ENCODE measurements at regions not wholly inside any gene's neighbourhood (a gene's known extent, or its start where the extent isn't known, plus 50 kb on each side); places are given as distances from the start of the nearest gene placed in this dataset.
"Not testable (repeated sequence)": the region's sequence is repeated elsewhere in the genome, so short reads cannot be mapped to it uniquely, and the experiment has no call there.

DNA sequence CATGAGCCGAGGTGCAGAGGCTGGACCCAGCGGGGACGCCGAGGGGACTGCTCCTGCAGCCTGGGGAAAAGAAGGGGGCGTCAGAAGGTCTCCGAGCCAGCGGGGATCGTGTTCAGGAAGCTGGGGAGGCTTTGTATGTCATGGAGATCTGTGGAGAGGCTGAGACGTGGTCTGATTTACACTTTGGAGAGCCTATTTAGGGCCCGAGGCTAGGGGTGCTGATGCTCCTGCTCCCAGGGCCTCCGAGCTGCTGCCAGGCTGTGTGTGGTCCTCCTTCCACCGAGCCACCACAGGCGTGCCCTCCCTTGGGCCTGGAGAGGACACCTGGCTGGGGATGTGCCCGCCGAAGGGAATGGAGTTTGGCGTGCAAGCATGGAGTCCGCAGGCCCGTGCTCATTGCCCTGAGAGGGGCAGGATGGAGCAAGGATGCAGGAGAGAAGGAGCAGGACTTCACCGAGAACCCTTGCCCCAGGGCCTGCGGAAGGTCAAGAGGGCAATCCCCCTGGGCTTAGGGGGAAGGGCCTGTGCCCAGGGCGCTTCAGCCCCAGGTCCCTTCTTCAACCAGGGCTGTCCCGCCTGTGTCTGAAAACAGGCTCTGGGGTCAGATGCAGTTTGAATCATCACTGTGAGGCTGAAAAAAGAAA, 252.5 kb downstream of the VAPA start:
- no peak overlapping the region for H3K4me3 ChIP-seq
- no peak for DNase-seq (ENCODE audit: low spot score)
- no peak overlapping the region for H3K27ac ChIP-seq

DNA sequence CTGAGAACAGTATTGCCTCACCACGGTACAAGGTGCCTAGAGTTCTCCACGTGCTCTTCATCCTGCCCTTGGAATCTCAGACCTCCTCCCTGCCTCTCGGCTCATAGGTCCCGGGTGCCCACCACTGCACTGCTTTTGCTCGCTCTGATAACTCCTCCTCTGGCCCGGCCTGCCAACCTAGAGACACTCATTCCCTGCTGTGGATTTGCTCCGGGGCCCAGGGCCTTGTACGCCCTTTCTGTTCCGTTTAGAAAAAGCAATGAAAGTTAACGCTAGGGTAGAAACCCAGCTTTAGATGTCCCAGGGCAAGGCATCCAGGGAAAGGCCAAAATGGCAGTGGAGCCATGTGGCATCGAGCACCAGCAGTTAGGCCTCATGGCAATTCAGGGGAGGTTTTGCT, 253.9 kb downstream of the VAPA start:
- no peak for DNase-seq (ENCODE audit: low spot score)
- Histone ChIP-seq H3K9me3 (no peaks in the 10 kb centered on the region), H3K27me3 (no peaks in the 10 kb centered on the region), H3K4me1 (peaks cover 0 to 7% of the 10 kb centered on the region in 2 donors), H3K36me3 (no peaks in the 10 kb centered on the region), H3K4me3 (no peak overlapping the region), H3K27ac (no peak overlapping the region)
- TF ChIP-seq, protein P1, sequence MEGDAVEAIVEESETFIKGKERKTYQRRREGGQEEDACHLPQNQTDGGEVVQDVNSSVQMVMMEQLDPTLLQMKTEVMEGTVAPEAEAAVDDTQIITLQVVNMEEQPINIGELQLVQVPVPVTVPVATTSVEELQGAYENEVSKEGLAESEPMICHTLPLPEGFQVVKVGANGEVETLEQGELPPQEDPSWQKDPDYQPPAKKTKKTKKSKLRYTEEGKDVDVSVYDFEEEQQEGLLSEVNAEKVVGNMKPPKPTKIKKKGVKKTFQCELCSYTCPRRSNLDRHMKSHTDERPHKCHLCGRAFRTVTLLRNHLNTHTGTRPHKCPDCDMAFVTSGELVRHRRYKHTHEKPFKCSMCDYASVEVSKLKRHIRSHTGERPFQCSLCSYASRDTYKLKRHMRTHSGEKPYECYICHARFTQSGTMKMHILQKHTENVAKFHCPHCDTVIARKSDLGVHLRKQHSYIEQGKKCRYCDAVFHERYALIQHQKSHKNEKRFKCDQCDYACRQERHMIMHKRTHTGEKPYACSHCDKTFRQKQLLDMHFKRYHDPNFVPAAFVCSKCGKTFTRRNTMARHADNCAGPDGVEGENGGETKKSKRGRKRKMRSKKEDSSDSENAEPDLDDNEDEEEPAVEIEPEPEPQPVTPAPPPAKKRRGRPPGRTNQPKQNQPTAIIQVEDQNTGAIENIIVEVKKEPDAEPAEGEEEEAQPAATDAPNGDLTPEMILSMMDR (IDR thresholded peaks at IDR 0.05), result no peak

More for the DNA sequence above, 252.5 kb downstream of the VAPA start:
- H3K27me3 ChIP-seq, result no peaks in the 10 kb centered on the region
- no peaks in the 10 kb centered on the region for H3K36me3 ChIP-seq
- TF ChIP-seq, protein P1 (IDR thresholded peaks at IDR 0.05), result no peak
- H3K9me3 ChIP-seq, result no peaks in the 10 kb centered on the region
- peaks cover 0 to 7% of the 10 kb centered on the region in 2 donors for H3K4me1 ChIP-seq

DNA sequence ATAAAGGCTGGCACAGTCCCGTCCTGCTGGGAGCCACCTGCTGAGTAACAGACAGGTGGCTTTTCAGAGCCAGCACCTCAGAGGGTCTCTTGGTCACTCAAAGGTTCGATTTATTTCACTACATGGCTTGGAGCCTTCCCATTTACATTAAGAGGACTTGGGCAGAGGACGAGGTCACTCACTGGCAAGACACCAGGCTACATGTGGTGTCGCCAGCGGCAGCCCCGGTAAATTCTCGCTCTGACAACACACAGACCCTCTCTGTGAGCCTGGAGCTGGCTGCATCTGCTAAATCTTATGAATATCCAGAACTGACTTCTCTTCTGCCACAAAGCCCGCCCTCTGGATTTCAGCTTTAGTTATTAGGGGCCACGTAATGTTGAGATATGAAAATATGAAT, 254.7 kb downstream of the VAPA start:
- H3K36me3 ChIP-seq, result no peaks in the 10 kb centered on the region
- no peak overlapping the region for H3K4me3 ChIP-seq
- TF ChIP-seq, protein P1 (IDR thresholded peaks at IDR 0.05), result no peak
- no peak overlapping the region for H3K27ac ChIP-seq
- no peaks in the 10 kb centered on the region for H3K27me3 ChIP-seq
- no peak for DNase-seq (ENCODE audit: low spot score)
- peaks cover 0 to 7% of the 10 kb centered on the region in 2 donors for H3K4me1 ChIP-seq
- no peaks in the 10 kb centered on the region for H3K9me3 ChIP-seq

DNA sequence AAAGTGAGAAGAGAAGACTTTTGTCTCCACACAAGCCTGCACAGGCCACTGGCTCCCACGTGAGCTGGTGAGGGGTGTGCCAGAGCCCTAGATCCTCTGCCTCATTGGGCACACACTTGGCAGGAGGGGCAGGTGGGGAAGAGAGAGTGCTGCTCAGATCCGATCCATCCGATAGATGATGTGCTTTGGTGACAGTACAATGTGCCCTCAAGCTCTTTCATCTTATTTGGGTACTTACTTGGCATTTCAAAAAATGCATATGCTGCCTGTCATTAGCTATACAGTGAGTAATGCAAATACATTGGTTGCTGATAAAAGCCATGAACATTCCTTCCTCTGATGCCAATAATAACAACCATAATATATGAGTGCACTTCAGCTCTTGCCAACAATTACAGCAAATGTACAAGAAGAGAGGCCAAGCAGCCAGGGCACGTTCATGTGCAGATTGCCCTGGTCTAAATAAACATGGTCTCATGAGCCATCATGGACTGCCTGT, 255.3 kb downstream of the VAPA start:
- TF ChIP-seq, protein P1 (IDR thresholded peaks at IDR 0.05), result no peak
- peaks cover 0 to 7% of the 10 kb centered on the region in 2 donors for H3K4me1 ChIP-seq
- DNase-seq (ENCODE audit: low spot score), result no peak

DNA sequence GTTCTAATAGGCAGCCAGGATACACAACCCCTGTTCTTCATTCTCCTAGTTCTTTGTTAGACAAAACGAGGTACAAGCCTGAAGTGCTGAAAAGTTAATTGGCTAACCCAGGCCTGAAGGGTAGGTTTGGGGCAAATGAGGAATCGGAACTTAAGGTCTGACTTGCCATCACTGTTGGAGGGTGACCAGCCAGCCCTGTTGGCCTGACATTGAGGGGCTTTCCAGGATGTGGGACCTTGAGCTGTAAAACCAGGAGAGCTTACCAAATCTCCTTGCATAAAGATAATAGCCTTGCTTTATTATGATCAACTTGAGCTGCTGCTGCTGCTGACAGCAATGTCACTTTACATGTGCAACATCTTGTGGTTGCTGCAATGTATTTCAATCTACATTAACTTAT, 256.0 kb downstream of the VAPA start:
- H3K4me1 ChIP-seq, result peaks cover 0 to 7% of the 10 kb centered on the region in 2 donors
- no peak for DNase-seq (ENCODE audit: low spot score)
- H3K27ac ChIP-seq, result no peak overlapping the region
- H3K27me3 ChIP-seq, result no peaks in the 10 kb centered on the region
- H3K36me3 ChIP-seq, result no peaks in the 10 kb centered on the region
- TF ChIP-seq, protein P1 (IDR thresholded peaks at IDR 0.05), result no peak
- no peaks in the 10 kb centered on the region for H3K9me3 ChIP-seq
- no peak overlapping the region for H3K4me3 ChIP-seq

More for the DNA sequence above, 255.3 kb downstream of the VAPA start:
- no peak overlapping the region for H3K4me3 ChIP-seq
- no peak overlapping the region for H3K27ac ChIP-seq
- no peaks in the 10 kb centered on the region for H3K27me3 ChIP-seq
- H3K9me3 ChIP-seq, result no peaks in the 10 kb centered on the region
- no peaks in the 10 kb centered on the region for H3K36me3 ChIP-seq

DNA sequence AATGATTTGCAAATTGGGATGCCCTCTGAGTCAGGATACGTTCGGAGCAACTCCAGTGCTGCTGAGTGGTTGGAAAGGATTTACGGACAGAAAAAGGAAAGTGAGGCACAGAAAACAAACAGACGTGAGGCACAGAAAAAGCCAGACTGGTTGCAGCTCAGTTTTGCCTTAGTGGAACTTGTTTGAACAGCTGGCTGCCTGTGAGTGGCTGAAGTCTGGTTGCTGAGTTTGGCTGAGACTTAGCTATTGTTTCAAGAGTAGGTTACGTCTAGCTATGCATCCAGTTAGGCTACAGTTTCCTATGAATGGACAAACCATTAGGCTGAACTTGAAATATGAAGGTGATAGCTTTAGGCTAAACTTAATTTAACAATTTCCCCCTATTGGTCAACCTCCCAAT, 256.6 kb downstream of the VAPA start:
- Histone ChIP-seq H3K4me3 (no peak overlapping the region), H3K9me3 (no peaks in the 10 kb centered on the region), H3K36me3 (no peaks in the 10 kb centered on the region), H3K27ac (no peak overlapping the region), H3K4me1 (peaks cover 0 to 7% of the 10 kb centered on the region in 2 donors), H3K27me3 (no peaks in the 10 kb centered on the region)
- TF ChIP-seq, protein P1 (IDR thresholded peaks at IDR 0.05), result no peak
- DNase-seq (ENCODE audit: low spot score), result no peak

DNA sequence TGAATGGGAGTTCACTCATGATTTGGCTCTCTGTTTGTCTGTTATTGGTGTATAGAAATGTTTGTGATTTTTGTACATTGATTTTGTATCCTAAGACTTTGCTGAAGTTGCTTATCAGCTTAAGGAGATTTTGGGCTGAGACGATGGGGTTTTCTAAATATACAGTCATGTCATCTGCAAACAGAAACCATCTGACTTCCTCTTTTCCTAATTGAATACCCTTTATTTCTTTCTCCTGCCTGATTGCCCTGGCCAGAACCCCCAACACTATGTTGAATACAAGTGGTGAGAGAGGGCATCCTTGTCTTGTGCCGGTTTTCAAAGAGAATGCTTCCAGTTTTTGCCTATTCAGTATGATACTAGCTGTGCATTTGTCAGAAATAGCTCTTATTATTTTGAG, 261.5 kb downstream of the VAPA start:
- H3K36me3 ChIP-seq; H3K4me1 ChIP-seq; DNase-seq (ENCODE audit: low spot score); H3K27ac ChIP-seq; H3K4me3 ChIP-seq; H3K9me3 ChIP-seq; H3K27me3 ChIP-seq: not testable (repeated sequence)

DNA sequence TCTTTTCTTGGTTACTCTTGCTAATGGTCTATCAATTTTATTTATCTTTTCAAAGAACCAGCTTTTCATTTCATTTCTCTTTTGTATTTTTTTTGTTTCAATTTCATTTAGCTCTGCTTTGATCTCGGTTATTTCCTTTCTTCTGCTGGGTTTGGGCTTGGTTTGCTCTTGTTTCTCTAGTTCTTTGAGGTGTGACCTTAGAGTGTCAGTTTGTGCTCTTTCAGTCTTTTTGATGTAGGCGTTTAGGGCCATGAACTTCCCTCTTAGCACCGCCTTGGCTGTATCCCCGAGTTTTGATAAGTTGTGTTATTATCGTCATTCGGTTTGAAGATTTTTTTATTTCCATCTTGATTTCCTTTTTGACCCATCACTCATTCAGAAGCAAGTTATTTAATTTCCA, 265.5 kb downstream of the VAPA start:
- not testable (repeated sequence) for H3K4me3 ChIP-seq, H3K27ac ChIP-seq

More for the DNA sequence above, 265.5 kb downstream of the VAPA start:
- H3K27me3 ChIP-seq; H3K9me3 ChIP-seq; H3K36me3 ChIP-seq; H3K4me1 ChIP-seq; DNase-seq (ENCODE audit: low spot score): not testable (repeated sequence)
